H1 (cell line): ENCODE measurements at regions not wholly inside any gene's neighbourhood (a gene's known extent, or its start where the extent isn't known, plus 50 kb on each side); places are given as distances from the start of the nearest gene placed in this dataset.

Source experiments
- CTCF ChIP-seq, 3 experiments: IDR thresholded peaks; 1 replicate in 2 of 3; 2 replicates in 1 of 3; pipeline versions ENCODE4 v1.5.1 to v1.6.1; 2011; ENCODE audit warnings: low read length in 3 of 3, mild to moderate bottlenecking in 3 of 3, inconsistent platforms in 2 of 3, low read depth in 1 of 3, moderate library complexity in 1 of 3; ENCODE audit not compliant: insufficient read depth in 1 of 3; ENCODE audit errors: control extremely low read depth in 1 of 3
- EZH2 ChIP-seq: fragments of 200-600 bp; sonication (generic); IDR thresholded peaks from 2 replicates; pipeline ENCODE4 v1.7.1; 2012; ENCODE audit warnings: low read depth, mild to moderate bottlenecking, moderate library complexity, low read length, inconsistent platforms; ENCODE audit not compliant: severe bottlenecking
- RXRA ChIP-seq: IDR thresholded peaks from 2 replicates; pipeline ENCODE4 v1.6.1; 2011; ENCODE audit warnings: low read depth, mild to moderate bottlenecking, low read length, moderate library complexity; ENCODE audit not compliant: insufficient read depth
- YY1 ChIP-seq: IDR thresholded peaks from 2 replicates; pipeline ENCODE4 v1.6.1; 2011; ENCODE audit warnings: low read depth, mild to moderate bottlenecking, low read length

- no peak for TF ChIP-seq CTCF (IDR thresholded peaks at IDR 0.05; ENCODE audit: control extremely low read depth in 1 of 3, insufficient read depth in 1 of 3, low read depth in 1 of 3, low read length in 3 of 3)
- no peak for TF ChIP-seq RXRA
- no peak for TF ChIP-seq EZH2
- no peak for TF ChIP-seq YY1
Measured at GRCh38 chr22:34776817-34777216, 289.1 kb upstream of the ISX start.
